Mononuclear cell (primary cell): ENCODE measurements at regions not wholly inside any gene's neighbourhood (a gene's known extent, or its start where the extent isn't known, plus 50 kb on each side); places are given as distances from the start of the nearest gene placed in this dataset.

Experiments
- H3K27me3 ChIP-seq: 2 replicates; pipeline ENCODE4 v1.6.0; 2011; ENCODE audit warnings: low read length, control low read depth; ENCODE audit not compliant: insufficient read depth
- H3K4me1 ChIP-seq: 2 replicates; pipeline ENCODE4 v1.5.1; 2011; ENCODE audit warnings: mild to moderate bottlenecking, low read length, control low read depth; ENCODE audit not compliant: insufficient read depth
- H3K4me3 ChIP-seq: 2 replicates; pipeline ENCODE4 v1.5.1; 2011; ENCODE audit warnings: mild to moderate bottlenecking, low read length, moderate library complexity
- H3K9me3 ChIP-seq: 2 replicates; pipeline ENCODE4 v1.5.1; 2011; ENCODE audit warnings: low read depth, mild to moderate bottlenecking, control low read depth, low read length

DNA sequence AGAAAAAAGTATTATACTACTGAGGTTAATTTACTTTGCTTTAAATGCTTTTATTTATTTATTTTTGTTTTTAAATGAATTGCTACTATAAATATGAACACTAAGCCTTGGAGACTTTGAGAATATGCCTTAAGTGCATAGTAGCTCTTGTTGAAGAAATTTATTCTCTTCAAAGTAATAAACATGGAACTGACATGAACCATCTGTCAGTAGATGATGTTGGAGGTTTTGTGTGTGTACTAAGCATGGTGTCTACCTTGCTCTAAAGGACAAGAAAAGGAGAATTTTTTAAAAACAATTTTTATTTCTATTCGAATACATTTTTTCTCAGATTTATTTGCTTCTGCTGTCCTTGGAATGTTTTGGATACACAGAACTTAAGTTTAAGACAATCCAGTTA lies 81.1 kb upstream of the PDZRN3 start:
- no peaks in the 10 kb centered on the region for H3K4me1 ChIP-seq
- no peaks in the 10 kb centered on the region for H3K9me3 ChIP-seq
- H3K4me3 ChIP-seq, result no peak overlapping the region
- no peaks in the 10 kb centered on the region for H3K27me3 ChIP-seq

DNA sequence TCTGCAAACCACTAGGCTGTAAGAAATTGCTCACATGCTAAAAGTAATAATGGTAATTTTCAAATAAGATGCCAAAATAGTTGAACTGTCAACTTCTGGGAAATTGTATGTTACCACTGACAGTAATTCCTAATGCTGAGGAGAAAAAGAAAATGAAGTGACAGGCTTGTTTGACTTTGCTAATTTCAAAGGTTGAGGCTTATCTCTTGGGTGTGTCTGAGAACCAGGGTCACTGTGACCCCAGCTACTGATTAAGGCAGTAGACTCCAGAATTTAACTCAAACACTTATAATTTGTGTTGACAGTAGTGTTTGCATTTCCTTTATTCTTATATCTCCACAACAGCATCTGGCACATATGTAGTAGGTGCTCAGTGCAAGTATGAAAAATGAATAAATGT lies 74.6 kb upstream of the PDZRN3 start:
- H3K27me3 ChIP-seq, result no peaks in the 10 kb centered on the region
- H3K4me3 ChIP-seq, result no peak overlapping the region
- no peaks in the 10 kb centered on the region for H3K9me3 ChIP-seq
- no peaks in the 10 kb centered on the region for H3K4me1 ChIP-seq

GRCh38 chr3:73697020-73697419 lies 72.3 kb upstream of the PDZRN3 start:
- no peak overlapping the region for H3K4me3 ChIP-seq
- H3K27me3 ChIP-seq, result no peaks in the 10 kb centered on the region

GRCh38 chr3:73695841-73696240 lies 71.1 kb upstream of the PDZRN3 start:
- no peak overlapping the region for H3K4me3 ChIP-seq
- H3K27me3 ChIP-seq, result no peaks in the 10 kb centered on the region
- no peaks in the 10 kb centered on the region for H3K4me1 ChIP-seq
- no peaks in the 10 kb centered on the region for H3K9me3 ChIP-seq

More at GRCh38 chr3:73697020-73697419, 72.3 kb upstream of the PDZRN3 start:
- Histone ChIP-seq H3K9me3 (no peaks in the 10 kb centered on the region), H3K4me1 (no peaks in the 10 kb centered on the region)

- no peak overlapping the region for H3K4me3 ChIP-seq
- no peaks in the 10 kb centered on the region for H3K4me1 ChIP-seq
- H3K9me3 ChIP-seq, result no peaks in the 10 kb centered on the region
- H3K27me3 ChIP-seq, result no peaks in the 10 kb centered on the region
These were observed 70.4 kb upstream of the PDZRN3 start for GRCh38 chr3:73694983-73695757.

DNA sequence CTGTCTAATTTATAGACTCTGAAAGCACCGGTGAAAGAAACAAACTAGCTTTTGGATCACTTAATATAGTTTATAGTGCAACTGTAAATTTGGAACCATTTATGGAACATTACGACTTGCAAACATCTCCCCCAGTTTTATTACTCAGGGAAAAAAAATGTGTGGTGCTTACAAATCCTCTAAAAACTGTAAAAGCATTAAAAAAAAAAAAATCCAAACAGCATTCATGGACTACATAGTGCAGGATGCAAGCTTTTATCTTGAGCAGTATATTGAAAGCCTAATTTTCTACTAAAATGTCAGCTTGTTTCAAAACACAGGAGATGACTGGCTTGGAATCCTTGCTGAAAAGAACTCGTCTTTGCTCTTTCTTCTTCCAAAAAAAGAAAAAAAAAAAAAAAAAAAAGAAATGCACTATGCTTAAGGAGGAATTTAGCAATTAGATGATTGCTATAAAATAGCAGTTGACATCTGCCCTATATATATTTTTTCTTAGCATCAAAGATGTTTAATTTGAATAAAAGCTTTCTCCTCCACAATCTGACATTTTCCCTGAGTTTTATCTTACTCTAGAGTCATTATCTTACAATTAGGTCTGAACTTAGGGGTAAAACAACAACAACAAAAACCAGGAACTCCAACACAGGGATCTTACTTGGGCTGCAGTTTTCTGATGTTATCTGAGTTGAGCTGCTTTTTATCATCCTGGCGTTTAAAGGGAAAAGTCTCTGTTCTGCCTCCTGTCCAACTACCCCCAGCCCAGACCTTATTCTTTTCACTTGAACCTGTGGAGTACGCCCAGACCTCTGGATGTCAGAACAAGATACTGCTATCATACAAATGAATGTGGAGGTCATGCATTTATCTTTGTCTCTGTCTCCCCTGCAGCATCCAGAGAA lies 62.6 kb upstream of the PDZRN3 start:
- H3K27me3 ChIP-seq, result no peaks in the 10 kb centered on the region
- H3K9me3 ChIP-seq, result no peaks in the 10 kb centered on the region
- H3K4me1 ChIP-seq, result no peaks in the 10 kb centered on the region
- H3K4me3 ChIP-seq, result no peak overlapping the region

DNA sequence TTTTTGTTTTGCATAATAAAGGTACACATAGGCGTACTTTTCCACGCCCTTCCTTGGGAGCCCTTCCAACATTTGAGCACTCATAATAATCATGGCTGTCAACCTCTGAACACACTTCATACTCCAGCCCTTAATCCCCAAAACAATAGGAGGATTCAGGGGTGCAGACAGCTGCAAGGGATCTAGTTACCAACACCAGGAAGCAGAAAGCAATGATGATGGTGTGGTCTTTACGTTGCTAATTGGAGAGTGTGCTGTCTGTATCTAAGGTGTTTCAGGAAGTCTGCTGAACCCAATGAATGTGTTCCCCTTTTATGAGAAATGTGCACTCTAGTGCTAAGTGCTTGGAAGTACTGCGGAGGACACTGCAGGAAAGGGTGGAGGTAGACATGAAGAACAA lies 60.3 kb upstream of the PDZRN3 start:
- H3K27me3 ChIP-seq, result no peaks in the 10 kb centered on the region
- no peaks in the 10 kb centered on the region for H3K4me1 ChIP-seq
- H3K4me3 ChIP-seq, result no peak overlapping the region
- no peaks in the 10 kb centered on the region for H3K9me3 ChIP-seq

DNA sequence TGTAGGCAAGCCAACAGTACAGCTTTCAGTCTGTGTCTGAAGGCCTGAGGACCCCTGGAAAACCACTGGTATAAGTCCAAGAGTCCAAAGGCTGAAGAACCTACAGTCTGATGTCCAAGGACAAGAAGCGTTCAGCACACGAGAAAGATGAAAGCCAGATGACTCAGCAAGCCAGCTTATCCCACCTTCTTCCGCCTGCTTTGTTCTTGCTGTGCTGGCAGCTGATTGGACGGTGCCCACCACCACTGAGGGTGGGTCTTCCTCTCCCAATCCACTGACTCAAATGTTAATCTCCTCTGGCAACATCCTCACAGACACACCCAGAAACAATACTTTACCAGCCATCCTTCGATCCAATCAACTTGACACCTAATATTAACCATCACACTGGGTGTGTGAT lies 59.0 kb upstream of the PDZRN3 start:
- H3K27me3 ChIP-seq, result no peaks in the 10 kb centered on the region

GRCh38 chr3:73681610-73682009 lies 56.9 kb upstream of the PDZRN3 start:
- H3K4me3 ChIP-seq, result no peak overlapping the region

More for the DNA sequence above, 59.0 kb upstream of the PDZRN3 start:
- no peaks in the 10 kb centered on the region for H3K4me1 ChIP-seq
- H3K9me3 ChIP-seq, result no peaks in the 10 kb centered on the region
- no peak overlapping the region for H3K4me3 ChIP-seq

DNA sequence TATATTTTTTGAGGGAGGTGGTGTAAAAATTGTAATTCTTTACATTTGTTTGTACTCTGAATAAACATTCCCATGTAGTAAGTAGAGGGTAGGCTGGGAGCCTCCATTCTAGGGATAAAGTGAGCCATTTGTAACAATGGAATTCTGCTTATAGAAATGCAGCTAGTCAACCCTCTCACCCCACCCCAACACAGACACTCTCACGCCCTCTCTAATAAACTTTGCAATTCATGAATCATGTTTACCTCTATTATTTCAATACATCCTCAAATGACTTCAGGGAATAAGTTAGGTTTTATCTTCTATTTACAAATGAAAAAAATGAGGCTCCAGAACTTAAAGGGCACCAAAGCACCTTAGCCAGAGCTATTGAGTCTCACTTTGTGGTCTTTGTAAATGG lies 56.5 kb upstream of the PDZRN3 start:
- H3K4me3 ChIP-seq, result no peak overlapping the region
- H3K4me1 ChIP-seq, result no peaks in the 10 kb centered on the region
- no peaks in the 10 kb centered on the region for H3K9me3 ChIP-seq
- no peaks in the 10 kb centered on the region for H3K27me3 ChIP-seq

More at GRCh38 chr3:73681610-73682009, 56.9 kb upstream of the PDZRN3 start:
- Histone ChIP-seq H3K4me1 (no peaks in the 10 kb centered on the region), H3K27me3 (no peaks in the 10 kb centered on the region), H3K9me3 (no peaks in the 10 kb centered on the region)

DNA sequence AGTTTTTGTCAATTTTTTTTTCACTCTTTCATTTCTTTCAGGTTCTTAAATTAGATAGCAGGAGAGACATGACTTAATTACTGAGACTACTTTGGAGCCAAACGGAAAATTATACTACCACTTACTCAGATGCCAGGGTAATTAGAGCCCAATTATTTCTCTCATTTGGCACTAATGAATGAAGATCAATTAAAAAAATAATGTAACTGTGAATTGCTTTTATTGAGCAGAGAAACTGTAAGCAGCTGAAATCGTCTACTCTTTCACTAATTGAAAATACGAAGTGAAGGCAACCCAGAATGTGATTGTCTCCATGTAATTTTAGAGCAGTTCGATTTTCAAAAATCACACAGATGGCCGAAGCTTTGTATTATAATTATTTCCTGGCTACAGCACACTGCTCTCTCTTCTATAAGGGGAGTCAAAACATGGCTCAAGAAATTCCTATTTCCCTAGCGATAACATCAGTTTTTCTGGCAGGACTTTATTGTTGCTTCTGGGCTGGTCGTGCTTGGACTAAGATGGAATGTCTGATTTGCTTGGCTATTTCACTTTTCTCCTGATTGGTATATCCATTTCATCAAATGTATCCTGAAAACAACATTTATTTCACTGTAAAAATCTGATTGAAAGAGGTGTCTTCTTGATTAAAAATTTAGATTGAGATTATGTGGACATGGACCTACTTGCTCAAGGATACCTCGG lies 55.8 kb upstream of the PDZRN3 start:
- no peak overlapping the region for H3K4me3 ChIP-seq
- H3K4me1 ChIP-seq, result no peaks in the 10 kb centered on the region
- H3K9me3 ChIP-seq, result no peaks in the 10 kb centered on the region
- H3K27me3 ChIP-seq, result no peaks in the 10 kb centered on the region

DNA sequence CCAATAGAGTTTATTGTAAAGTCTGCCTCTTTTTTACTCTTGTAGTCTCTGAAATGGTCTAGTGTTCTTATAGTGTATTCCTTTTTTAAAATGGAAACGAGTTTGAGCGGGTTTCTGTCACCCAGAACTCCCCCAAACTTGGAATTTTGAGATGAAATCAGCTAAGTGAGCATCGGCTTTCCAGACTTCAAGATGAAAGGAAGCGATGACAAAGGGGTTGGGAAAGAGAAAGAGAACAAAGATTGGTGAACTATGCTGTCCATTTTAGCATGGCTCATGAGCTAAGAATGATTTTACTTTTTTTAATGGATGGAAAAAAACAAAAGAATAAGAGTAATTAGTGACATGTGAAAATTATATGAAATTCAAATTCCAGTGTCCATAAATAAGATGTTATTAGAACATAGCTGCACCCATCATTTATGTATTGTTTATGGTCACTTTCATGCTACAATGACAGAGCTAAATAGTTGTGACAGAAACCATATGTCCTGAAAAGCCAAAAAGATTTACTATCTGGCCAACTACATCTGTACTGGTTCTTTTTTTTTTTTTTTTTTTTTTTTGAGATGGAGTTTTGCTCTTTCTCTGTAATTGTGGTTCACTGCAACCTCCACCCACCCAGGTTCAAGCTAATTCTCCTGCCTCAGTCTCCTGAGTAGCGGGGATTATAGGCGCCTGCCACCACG lies 52.7 kb upstream of the PDZRN3 start:
- Histone ChIP-seq H3K4me3 (no peak overlapping the region), H3K9me3 (no peaks in the 10 kb centered on the region), H3K27me3 (no peaks in the 10 kb centered on the region), H3K4me1 (no peaks in the 10 kb centered on the region)
